ENCODE measurements at regions not wholly inside any gene's neighbourhood (a gene's known extent, or its start where the extent isn't known, plus 50 kb on each side); places are given as distances from the start of the nearest gene placed in this dataset.

GRCh38 chrX:46366381-46367207 is 178.6 kb downstream of the ZNF674 start:
- intact Hi-C loops (cut with micrococcal nuclease; ENCODE audit: unreplicated experiment) (no loop called here), in situ Hi-C loops (cut with HindIII; ENCODE audit: extremely low pct_ligation_motif_present, low pct_unique_long_range_greater_than_20kb) (loop anchor here (25.0 kb wide), 1 partner anchor 529 kb away; no protein-coding TSS in a partner anchor)
- no peaks in the 10 kb centered on the region for H3K4me1 ChIP-seq (ENCODE audit: insufficient read depth, low read length)
- H3K27me3 ChIP-seq (ENCODE audit: control insufficient read depth in 1 of 2, insufficient read depth in 2 of 2, low read length in 2 of 2) = no peaks in the 10 kb centered on the region
- no peak overlapping the region for H3K9ac ChIP-seq (ENCODE audit: insufficient read depth, low read depth, low read length)
- 100% methylated on average over 2 of the region's 2 CpGs for WGBS (ENCODE audit: low lambda C conversion rate)
- FAIRE-seq (no peak), ATAC-seq (no peak), DNase-seq (ENCODE audit: low spot score) (no peak)
- no peaks in the 10 kb centered on the region for H3K36me3 ChIP-seq (replicated peaks in 1 of 2; ENCODE audit: control insufficient read depth in 1 of 2, insufficient read depth in 2 of 2, low read length in 2 of 2)
- no peak overlapping the region for H3K4me2 ChIP-seq (ENCODE audit: low read depth, low read length)
- no peak overlapping the region for H3K27ac ChIP-seq (ENCODE audit: extremely low read length, insufficient read depth, low read length)
- no peaks in the 10 kb centered on the region for H3K79me2 ChIP-seq (ENCODE audit: insufficient read depth, low read length)
- BruUV-seq (replicated peaks) = no TSS peak
- TF ChIP-seq KAT2B (IDR thresholded peaks at IDR 0.05; ENCODE audit: borderline replicate concordance, low read depth, low read length) (no peak), TSC22D2 (CRISPR knock-in tag; IDR thresholded peaks at IDR 0.05; ENCODE audit: borderline replicate concordance) (no peak), PAWR (CRISPR knock-in tag; IDR thresholded peaks at IDR 0.05; ENCODE audit: borderline replicate concordance) (no peak), GMEB1 (CRISPR knock-in tag; IDR thresholded peaks at IDR 0.05; ENCODE audit: borderline replicate concordance) (no peak), THYN1 (CRISPR knock-in tag; IDR thresholded peaks at IDR 0.05; ENCODE audit: borderline replicate concordance, low read depth) (no peak), MYNN (CRISPR knock-in tag; IDR thresholded peaks at IDR 0.05; ENCODE audit: low read depth) (no peak), SRY (CRISPR knock-in tag; IDR thresholded peaks at IDR 0.05) (no peak), CHCHD3 (CRISPR knock-in tag; IDR thresholded peaks at IDR 0.05) (no peak), ZFP91 (CRISPR knock-in tag; IDR thresholded peaks at IDR 0.05; ENCODE audit: borderline replicate concordance) (no peak), ZNF747 (CRISPR knock-in tag; IDR thresholded peaks at IDR 0.05; ENCODE audit: borderline replicate concordance) (no peak), CCAR2 (optimal IDR thresholded peaks at IDR 0.05; ENCODE audit: low read depth, low read length) (no peak), POLR2A (IDR thresholded peaks at IDR 0.05; ENCODE audit: insufficient read depth in 1 of 2, low read depth in 2 of 2, low read length in 2 of 2) (no peak), RAD21 (CRISPR knock-in tag; IDR thresholded peaks at IDR 0.05) (no peak), ZNF326 (CRISPR knock-in tag; IDR thresholded peaks at IDR 0.05; ENCODE audit: borderline replicate concordance) (no peak), HIVEP1 (CRISPR knock-in tag; IDR thresholded peaks at IDR 0.05) (no peak), BRD4 (CRISPR knock-in tag; IDR thresholded peaks at IDR 0.05) (no peak), ZNF510 (CRISPR knock-in tag; IDR thresholded peaks at IDR 0.05; ENCODE audit: low read depth) (no peak), PHB2 (IDR thresholded peaks at IDR 0.05; ENCODE audit: partially characterized antibody) (no peak)
- TF ChIP-seq, protein P1, sequence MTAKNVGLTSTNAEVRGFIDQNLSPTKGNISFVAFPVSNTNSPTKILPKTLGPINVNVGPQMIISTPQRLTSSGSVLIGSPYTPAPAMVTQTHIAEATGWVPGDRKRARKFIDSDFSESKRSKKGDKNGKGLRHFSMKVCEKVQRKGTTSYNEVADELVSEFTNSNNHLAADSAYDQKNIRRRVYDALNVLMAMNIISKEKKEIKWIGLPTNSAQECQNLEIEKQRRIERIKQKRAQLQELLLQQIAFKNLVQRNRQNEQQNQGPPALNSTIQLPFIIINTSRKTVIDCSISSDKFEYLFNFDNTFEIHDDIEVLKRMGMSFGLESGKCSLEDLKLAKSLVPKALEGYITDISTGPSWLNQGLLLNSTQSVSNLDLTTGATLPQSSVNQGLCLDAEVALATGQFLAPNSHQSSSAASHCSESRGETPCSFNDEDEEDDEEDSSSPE (CRISPR knock-in tag; IDR thresholded peaks at IDR 0.05) = no peak
- TF ChIP-seq, protein P2, sequence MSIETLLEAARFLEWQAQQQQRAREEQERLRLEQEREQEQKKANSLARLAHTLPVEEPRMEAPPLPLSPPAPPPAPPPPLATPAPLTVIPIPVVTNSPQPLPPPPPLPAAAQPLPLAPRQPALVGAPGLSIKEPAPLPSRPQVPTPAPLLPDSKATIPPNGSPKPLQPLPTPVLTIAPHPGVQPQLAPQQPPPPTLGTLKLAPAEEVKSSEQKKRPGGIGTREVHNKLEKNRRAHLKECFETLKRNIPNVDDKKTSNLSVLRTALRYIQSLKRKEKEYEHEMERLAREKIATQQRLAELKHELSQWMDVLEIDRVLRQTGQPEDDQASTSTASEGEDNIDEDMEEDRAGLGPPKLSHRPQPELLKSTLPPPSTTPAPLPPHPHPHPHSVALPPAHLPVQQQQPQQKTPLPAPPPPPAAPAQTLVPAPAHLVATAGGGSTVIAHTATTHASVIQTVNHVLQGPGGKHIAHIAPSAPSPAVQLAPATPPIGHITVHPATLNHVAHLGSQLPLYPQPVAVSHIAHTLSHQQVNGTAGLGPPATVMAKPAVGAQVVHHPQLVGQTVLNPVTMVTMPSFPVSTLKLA (IDR thresholded peaks at IDR 0.05) = no peak
- no peaks in the 10 kb centered on the region for H3K9me3 ChIP-seq (ENCODE audit: low read length)
- CTCF ChIA-PET (ENCODE audit: low intra/inter-chr PET ratio, low total read pairs) = no interaction called here
- H4K20me1 ChIP-seq (ENCODE audit: insufficient read depth, low read length) = no peaks in the 10 kb centered on the region
- POLR2A ChIA-PET = no interaction called here
- no peak overlapping the region for H2AFZ ChIP-seq (ENCODE audit: low read length)
- no peak overlapping the region for H3K4me3 ChIP-seq (replicated peaks in 1 of 3; ENCODE audit: insufficient read depth in 1 of 3, low read depth in 2 of 3, low read length in 3 of 3)
